ENCODE measurements at regions not wholly inside any gene's neighbourhood (a gene's known extent, or its start where the extent isn't known, plus 50 kb on each side); places are given as distances from the start of the nearest gene placed in this dataset.

DNA sequence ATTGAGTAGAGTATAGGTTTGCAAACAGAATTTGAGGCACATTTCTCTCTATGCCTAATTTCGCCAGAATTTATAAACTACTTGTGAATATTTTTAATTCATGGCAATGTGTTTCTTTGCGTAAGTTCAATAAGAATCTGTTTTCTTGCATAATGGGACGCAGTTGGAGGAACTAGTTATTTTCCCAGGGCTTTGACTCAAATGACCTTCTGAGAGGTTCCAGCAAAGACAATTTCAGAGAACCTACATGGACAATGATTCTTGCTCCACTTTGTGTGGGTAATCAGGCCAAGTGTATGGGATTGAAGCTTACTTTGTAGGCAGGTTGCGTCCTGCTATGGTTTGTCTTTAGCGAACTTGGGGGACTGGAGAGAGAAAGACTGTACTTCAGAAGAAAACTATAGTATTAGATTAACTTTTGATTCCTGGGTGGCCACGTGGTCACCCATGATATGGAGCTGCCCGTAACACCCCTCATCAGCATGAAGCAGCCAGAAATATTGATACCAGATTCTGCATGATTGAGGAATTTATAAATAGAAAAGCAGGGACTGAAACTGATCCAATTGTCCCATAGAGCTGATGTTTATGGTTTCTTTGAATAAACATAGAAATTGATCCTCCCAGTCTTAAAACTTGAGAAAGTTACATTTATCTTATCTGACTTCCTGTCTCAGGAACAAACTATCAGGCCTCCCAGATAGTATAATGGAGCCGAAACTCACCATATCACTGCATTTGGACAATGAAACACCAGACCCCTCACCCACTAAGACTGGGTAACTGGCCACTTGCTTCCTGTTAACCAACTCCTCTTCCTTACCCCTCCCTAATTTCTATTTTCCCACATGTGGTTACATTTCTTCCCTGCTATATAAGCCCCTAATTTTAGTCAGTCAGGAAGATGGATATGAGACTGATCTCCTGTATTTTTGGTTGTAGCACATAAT, 815.3 kb upstream of the HS6ST1 start:
- no peaks in the 10 kb centered on the region for H3K4me1 ChIP-seq (ENCODE audit: insufficient read depth, low read length)
- no peak overlapping the region for H3K4me3 ChIP-seq (replicated peaks in 1 of 3; ENCODE audit: insufficient read depth in 1 of 3, low read depth in 2 of 3, low read length in 3 of 3)
- H3K9me3 ChIP-seq (ENCODE audit: low read length) = no peaks in the 10 kb centered on the region
- no peaks in the 10 kb centered on the region for H3K36me3 ChIP-seq (replicated peaks in 1 of 2; ENCODE audit: control insufficient read depth in 1 of 2, insufficient read depth in 2 of 2, low read length in 2 of 2)
- no peaks in the 10 kb centered on the region for H4K20me1 ChIP-seq (ENCODE audit: insufficient read depth, low read length)
- H3K27ac ChIP-seq (ENCODE audit: extremely low read length, insufficient read depth, low read length) = no peak overlapping the region
- intact Hi-C loops (cut with micrococcal nuclease; ENCODE audit: unreplicated experiment) (no loop called here), in situ Hi-C loops (cut with HindIII; ENCODE audit: extremely low pct_ligation_motif_present, low pct_unique_long_range_greater_than_20kb) (no loop called here)
- no peak overlapping the region for H3K4me2 ChIP-seq (ENCODE audit: low read depth, low read length)
- ChIA-PET POLR2A (no interaction called here), CTCF (ENCODE audit: low intra/inter-chr PET ratio, low total read pairs) (no interaction called here)
- no peak for FAIRE-seq
- DNase-seq (ENCODE audit: low spot score) = no peak
- 12% methylated on average over 8 of the region's 8 CpGs for WGBS (ENCODE audit: low lambda C conversion rate)
- TF ChIP-seq NFKBIZ (CRISPR knock-in tag; IDR thresholded peaks at IDR 0.05) (no peak), CCAR2 (optimal IDR thresholded peaks at IDR 0.05; ENCODE audit: low read depth, low read length) (no peak), RBAK (CRISPR knock-in tag; IDR thresholded peaks at IDR 0.05) (no peak), CC2D1A (CRISPR knock-in tag; IDR thresholded peaks at IDR 0.05) (no peak), KLF12 (CRISPR knock-in tag; IDR thresholded peaks at IDR 0.05; ENCODE audit: borderline replicate concordance) (no peak), RFX5 (IDR thresholded peaks at IDR 0.05; ENCODE audit: low read depth, low read length) (no peak), DPF2 (CRISPR knock-in tag; IDR thresholded peaks at IDR 0.05; ENCODE audit: borderline replicate concordance, low read depth) (no peak), SCMH1 (CRISPR knock-in tag; IDR thresholded peaks at IDR 0.05; ENCODE audit: borderline replicate concordance) (no peak), EZH2 (conservative IDR thresholded peaks at IDR 0.05; ENCODE audit: low read depth, low read length) (no peak), MIXL1 (CRISPR knock-in tag; IDR thresholded peaks at IDR 0.05) (no peak), SRF (IDR thresholded peaks at IDR 0.05; ENCODE audit: low read depth, low read length) (no peak), RFXAP (CRISPR knock-in tag; IDR thresholded peaks at IDR 0.05; ENCODE audit: borderline replicate concordance) (no peak), ZNF138 (CRISPR knock-in tag; IDR thresholded peaks at IDR 0.05; ENCODE audit: low read depth) (no peak), CREB1 (IDR thresholded peaks at IDR 0.05) (no peak), CREB1 (CRISPR knock-in tag; IDR thresholded peaks at IDR 0.05) (no peak), ZNF232 (CRISPR knock-in tag; IDR thresholded peaks at IDR 0.05; ENCODE audit: borderline replicate concordance) (no peak), ZNF607 (CRISPR knock-in tag; IDR thresholded peaks at IDR 0.05; ENCODE audit: borderline replicate concordance) (no peak)
- H3K9ac ChIP-seq (ENCODE audit: insufficient read depth, low read depth, low read length) = no peak overlapping the region
- no TSS peak for BruUV-seq (replicated peaks)
- no peak for ATAC-seq
- H3K27me3 ChIP-seq (ENCODE audit: control insufficient read depth in 1 of 2, insufficient read depth in 2 of 2, low read length in 2 of 2) = peaks cover 0 to 3% of the 10 kb centered on the region in 2 experiments; a peak in 1 of 5 replicates
- H2AFZ ChIP-seq (ENCODE audit: low read length) = no peak overlapping the region
- no peaks in the 10 kb centered on the region for H3K79me2 ChIP-seq (ENCODE audit: insufficient read depth, low read length)
